ENCODE measurements at regions not wholly inside any gene's neighbourhood (a gene's known extent, or its start where the extent isn't known, plus 50 kb on each side); places are given as distances from the start of the nearest gene placed in this dataset.

GRCh38 chr5:53784596-53784995, 224.2 kb downstream of the NDUFS4 start:
- no peaks in the 10 kb centered on the region for H3K36me3 ChIP-seq (ENCODE audit: control insufficient read depth in 2 of 2, extremely low read depth in 1 of 2, insufficient read depth in 2 of 2, low read length in 2 of 2)
- intact Hi-C loops (cut with micrococcal nuclease) = no loop called here
- FAIRE-seq = no peak
- no peaks in the 10 kb centered on the region for H3K79me2 ChIP-seq (ENCODE audit: control insufficient read depth, insufficient read depth, low read length)
- no peak for DNase-seq (ENCODE audit: low read depth, low spot score)
- BruUV-seq (replicated peaks) = no TSS peak
- H4K20me1 ChIP-seq (replicated peaks; ENCODE audit: control insufficient read depth, extremely low read depth, insufficient read depth, low read length) = no peaks in the 10 kb centered on the region
- ChIA-PET CTCF (interaction anchor here (1.1 kb wide), 2 partner anchors 8 to 18 kb away, joined by 3 read pairs; no protein-coding TSS in a partner anchor), POLR2A (no interaction called here)
- H3K27me3 ChIP-seq (ENCODE audit: control insufficient read depth in 2 of 2, insufficient read depth in 2 of 2, low read length in 2 of 2) = peaks cover 0 to 10% of the 10 kb centered on the region in 2 experiments
- H3K4me3 ChIP-seq (replicated peaks in 1 of 3; ENCODE audit: insufficient read depth in 1 of 3, low read depth in 1 of 3, low read length in 3 of 3) = no peak overlapping the region
- H2AFZ ChIP-seq (ENCODE audit: low read depth, low read length) = no peak overlapping the region
- H3K9me1 ChIP-seq (replicated peaks; ENCODE audit: control insufficient read depth, extremely low read depth, insufficient read depth, low read length) = no peaks in the 10 kb centered on the region
- H3K4me1 ChIP-seq (ENCODE audit: control insufficient read depth, extremely low read depth, insufficient read depth, low read length) = peaks cover 6% of the 10 kb centered on the region
- dilution Hi-C loops (cut with MboI; ENCODE audit: extremely low pct_ligation_motif_present, low sequenced_read_pairs) = no loop called here
- no peak overlapping the region for H3K9ac ChIP-seq (replicated peaks; ENCODE audit: extremely low read depth, insufficient read depth, low read length)
- H3K9me3 ChIP-seq (replicated peaks; ENCODE audit: control insufficient read depth, insufficient read depth, low read length) = no peaks in the 10 kb centered on the region
- no peak for TF ChIP-seq POLR2AphosphoS5 (IDR thresholded peaks at IDR 0.05; ENCODE audit: insufficient read depth, low read depth, low read length)
- TF ChIP-seq MAX (IDR thresholded peaks at IDR 0.05; ENCODE audit: insufficient read depth, insufficient read length) = no peak
- no peak for TF ChIP-seq EZH2 (IDR thresholded peaks at IDR 0.05; ENCODE audit: borderline replicate concordance, low read depth, low read length, severe bottlenecking)
- no peak for TF ChIP-seq POLR2A (IDR thresholded peaks at IDR 0.05; ENCODE audit: low read depth, low read length)
- TF ChIP-seq JUN (IDR thresholded peaks at IDR 0.05; ENCODE audit: borderline replicate concordance, insufficient read depth, insufficient read length, low read depth) = no peak
- no peak for TF ChIP-seq MYC (IDR thresholded peaks at IDR 0.05; ENCODE audit: low read depth, low read length)
- no peak for TF ChIP-seq CTCF (IDR thresholded peaks at IDR 0.05; ENCODE audit: extremely low read depth in 1 of 2, insufficient read depth in 1 of 2, low read depth in 1 of 2, low read length in 2 of 2)
- TF ChIP-seq FOS (IDR thresholded peaks at IDR 0.05; ENCODE audit: borderline replicate concordance, insufficient read depth, low read length) = no peak
- no peak for TF ChIP-seq GATA2 (IDR thresholded peaks at IDR 0.05; ENCODE audit: insufficient read depth, insufficient read length, low read depth, low read length)
- H3K27ac ChIP-seq (ENCODE audit: insufficient read depth, low read depth, low read length) = no peak overlapping the region
- H3K4me2 ChIP-seq (ENCODE audit: insufficient read depth, low read length) = no peak overlapping the region
